CD14-positive monocyte (primary cell): ENCODE measurements at regions not wholly inside any gene's neighbourhood (a gene's known extent, or its start where the extent isn't known, plus 50 kb on each side); places are given as distances from the start of the nearest gene placed in this dataset.

ENCODE experiments used
- DNase-seq, 3 donors: peaks; one replicate each; pipeline ENCODE4 v3.0.0-alpha.2; 2011 to 2022
- H2AFZ ChIP-seq: 2 replicates; pipeline ENCODE4 v1.6.0; 2012; ENCODE audit warnings: mild to moderate bottlenecking, low read depth, low read length, inconsistent platforms; ENCODE audit not compliant: insufficient read depth, poor library complexity, severe bottlenecking
- H3K27ac ChIP-seq, 2 donors: 1 replicate in 1 of 2; 2 replicates in 1 of 2; pipeline ENCODE4 v1.5.1; 2012 to 2013; ENCODE audit warnings: low read length in 2 of 2, control low read depth in 1 of 2, inconsistent platforms in 1 of 2, low read depth in 1 of 2, mild to moderate bottlenecking in 1 of 2
- H3K27me3 ChIP-seq, 2 donors: one replicate each; pipeline versions ENCODE4 v1.6.0 to v1.6.1; 2011 to 2013; ENCODE audit warnings: low read length in 2 of 2; ENCODE audit not compliant: control insufficient read depth in 2 of 2, insufficient read depth in 2 of 2
- H3K36me3 ChIP-seq, 2 donors: replicated peaks in 1 of 2; 1 replicate in 1 of 2; 2 replicates in 1 of 2; pipeline versions ENCODE4 v1.5.1 to v1.6.1; 2012 to 2013; ENCODE audit warnings: low read length in 2 of 2, control low read depth in 1 of 2, inconsistent platforms in 1 of 2, mild to moderate bottlenecking in 1 of 2; ENCODE audit not compliant: insufficient read depth in 2 of 2, control insufficient read depth in 1 of 2
- H3K4me1 ChIP-seq, 2 donors: 1 replicate in 1 of 2; 2 replicates in 1 of 2; pipeline versions ENCODE4 v1.5.1 to v1.6.1; 2012 to 2013; ENCODE audit warnings: low read length in 2 of 2, control low read depth in 1 of 2, inconsistent platforms in 1 of 2, mild to moderate bottlenecking in 1 of 2, moderate library complexity in 1 of 2; ENCODE audit not compliant: insufficient read depth in 2 of 2, control insufficient read depth in 1 of 2
- H3K4me2 ChIP-seq: replicated peaks from 2 replicates; pipeline ENCODE3; 2012; ENCODE audit warnings: low read length, moderate library complexity, mild to moderate bottlenecking; ENCODE audit not compliant: poor library complexity, severe bottlenecking; ENCODE audit errors: extremely low read depth
- H3K4me3 ChIP-seq, 3 experiments: fragments of 200-600 bp in 1 of 3; sonication (generic) in 1 of 3; replicated peaks in 1 of 3; 1 replicate in 2 of 3; 2 replicates in 1 of 3; pipeline ENCODE4 v1.5.1; 2011 to 2013; ENCODE audit warnings: low read length in 3 of 3, mild to moderate bottlenecking in 3 of 3, control low read depth in 2 of 3, low read depth in 2 of 3, inconsistent platforms in 1 of 3, moderate library complexity in 1 of 3
- H3K79me2 ChIP-seq: 2 replicates; pipeline ENCODE4 v1.6.0; 2012; ENCODE audit warnings: mild to moderate bottlenecking, control low read depth, inconsistent platforms, low read length, moderate library complexity; ENCODE audit not compliant: insufficient read depth
- H3K9ac ChIP-seq: 2 replicates; pipeline ENCODE4 v1.6.0; 2017; ENCODE audit warnings: low read length, mild to moderate bottlenecking; ENCODE audit not compliant: insufficient read depth, poor library complexity, severe bottlenecking
- H3K9me3 ChIP-seq, 2 donors: replicated peaks in 1 of 2; 1 replicate in 1 of 2; 2 replicates in 1 of 2; pipeline versions ENCODE4 v1.5.1 to v1.6.1; 2012 to 2013; ENCODE audit warnings: low read length in 2 of 2, control low read depth in 1 of 2; ENCODE audit not compliant: control insufficient read depth in 1 of 2, insufficient read depth in 1 of 2
- H4K20me1 ChIP-seq: 2 replicates; pipeline ENCODE4 v1.6.0; 2012; ENCODE audit warnings: mild to moderate bottlenecking, low read length, control low read depth, moderate library complexity; ENCODE audit not compliant: insufficient read depth
- H3K27ac Mint-ChIP-seq, 7 donors: one replicate each; pipeline ENCODE4 v1.8.0; 2020; ENCODE audit warnings: mild to moderate bottlenecking in 7 of 7, mixed read lengths in 7 of 7, moderate library complexity in 6 of 7, inconsistent platforms in 2 of 7
- H3K27me3 Mint-ChIP-seq, 3 donors: one replicate each; pipeline ENCODE4 v1.8.0; 2021 to 2022; ENCODE audit warnings: low read depth in 3 of 3, mild to moderate bottlenecking in 3 of 3, mixed read lengths in 3 of 3, moderate library complexity in 3 of 3, inconsistent platforms in 1 of 3
- H3K36me3 Mint-ChIP-seq, 2 donors: one replicate each; pipeline ENCODE4 v1.8.0; 2020; ENCODE audit warnings: mixed read lengths in 2 of 2, inconsistent platforms in 1 of 2, mild to moderate bottlenecking in 1 of 2
- H3K4me1 Mint-ChIP-seq: one replicate; pipeline ENCODE4 v1.8.0; 2020; ENCODE audit warnings: mild to moderate bottlenecking, mixed read lengths
- H3K4me3 Mint-ChIP-seq, 2 donors: one replicate each; pipeline ENCODE4 v1.8.0; 2020; ENCODE audit warnings: mild to moderate bottlenecking in 2 of 2, mixed read lengths in 2 of 2, moderate library complexity in 1 of 2
- H3K9me3 Mint-ChIP-seq, 7 donors: one replicate each; pipeline ENCODE4 v1.8.0; 2020 to 2022; ENCODE audit warnings: mixed read lengths in 7 of 7, mild to moderate bottlenecking in 6 of 7, moderate library complexity in 6 of 7, inconsistent platforms in 2 of 7
- CTCF ChIP-seq: fragments of 200-600 bp; IDR thresholded peaks from one replicate; pipeline ENCODE4 v1.8.0; 2022; ENCODE audit warnings: antibody characterized with exemption, mild to moderate bottlenecking
- WGBS: methylation state at CpG from one replicate; pipeline ENCODE4 v1.1.5; 2013; ENCODE audit warnings: missing lambda C conversion rate; ENCODE audit not compliant: insufficient coverage; 5-methylcytosine and 5-hydroxymethylcytosine counted together
- intact Hi-C, 2 donors: fragments of 100-400 bp; cut with micrococcal nuclease; formaldehyde crosslinking; loops; one replicate each; pipeline versions ENCODE4 v1.15.0 to v1.15.1; 2023

GRCh38 chr15:77691607-77692006 is 58.9 kb upstream of the LINGO1 start:
- Histone ChIP-seq H3K4me2 (no peak overlapping the region), H3K9me3 (no peaks in the 10 kb centered on the region), H3K36me3 (no peaks in the 10 kb centered on the region), H3K4me3 (no peak overlapping the region), H3K27ac (no peak overlapping the region), H3K4me1 (no peaks in the 10 kb centered on the region), H2AFZ (no peak overlapping the region), H3K27me3 (no peaks in the 10 kb centered on the region), H4K20me1 (no peaks in the 10 kb centered on the region), H3K79me2 (no peaks in the 10 kb centered on the region), H3K9ac (no peak overlapping the region)
- Mint-ChIP-seq H3K9me3 (peaks cover 0 to 2% (median 0%) of the 10 kb centered on the region in 7 donors), H3K4me3 (no peak overlapping the region), H3K4me1 (no peaks in the 10 kb centered on the region), H3K27ac (no peak overlapping the region), H3K27me3 (peaks cover 15 to 20% (median 20%) of the 10 kb centered on the region in 3 donors), H3K36me3 (no peaks in the 10 kb centered on the region)
- DNase-seq = no peak
- no peak for TF ChIP-seq CTCF
- intact Hi-C loops = no loop called here
- WGBS = 87% methylated on average over 5 of the region's 14 CpGs

GRCh38 chr15:77689821-77690220 is 57.1 kb upstream of the LINGO1 start:
- Histone ChIP-seq H3K27me3 (no peaks in the 10 kb centered on the region), H2AFZ (no peak overlapping the region), H3K9ac (no peak overlapping the region), H3K4me3 (no peak overlapping the region), H3K27ac (no peak overlapping the region), H3K36me3 (no peaks in the 10 kb centered on the region), H3K79me2 (no peaks in the 10 kb centered on the region), H3K4me1 (no peaks in the 10 kb centered on the region), H3K9me3 (no peaks in the 10 kb centered on the region), H4K20me1 (no peaks in the 10 kb centered on the region), H3K4me2 (no peak overlapping the region)
- no peak overlapping the region for H3K4me3 Mint-ChIP-seq
- no peak for DNase-seq
- H3K27ac Mint-ChIP-seq = no peak overlapping the region
- no peak for TF ChIP-seq CTCF
- H3K9me3 Mint-ChIP-seq = peaks cover 0 to 2% (median 0%) of the 10 kb centered on the region in 7 donors
- H3K36me3 Mint-ChIP-seq = no peaks in the 10 kb centered on the region
- H3K27me3 Mint-ChIP-seq = peaks cover 15 to 21% (median 20%) of the 10 kb centered on the region in 3 donors
- intact Hi-C loops = no loop called here
- no peaks in the 10 kb centered on the region for H3K4me1 Mint-ChIP-seq
- 80% methylated on average over 1 of the region's 4 CpGs for WGBS
